NCI-H1048 (cell line): ENCODE measurements at regions not wholly inside any gene's neighbourhood (a gene's known extent, or its start where the extent isn't known, plus 50 kb on each side); places are given as distances from the start of the nearest gene placed in this dataset.

Experiments
- DNase-seq: peaks from one replicate; lab custom pipeline; 2025; lab: John Stamatoyannopoulos, UW

- no peak for DNase-seq
Observed at GRCh38 chr20:63128367-63128766, 87.6 kb downstream of the YTHDF1 start.

DNA sequence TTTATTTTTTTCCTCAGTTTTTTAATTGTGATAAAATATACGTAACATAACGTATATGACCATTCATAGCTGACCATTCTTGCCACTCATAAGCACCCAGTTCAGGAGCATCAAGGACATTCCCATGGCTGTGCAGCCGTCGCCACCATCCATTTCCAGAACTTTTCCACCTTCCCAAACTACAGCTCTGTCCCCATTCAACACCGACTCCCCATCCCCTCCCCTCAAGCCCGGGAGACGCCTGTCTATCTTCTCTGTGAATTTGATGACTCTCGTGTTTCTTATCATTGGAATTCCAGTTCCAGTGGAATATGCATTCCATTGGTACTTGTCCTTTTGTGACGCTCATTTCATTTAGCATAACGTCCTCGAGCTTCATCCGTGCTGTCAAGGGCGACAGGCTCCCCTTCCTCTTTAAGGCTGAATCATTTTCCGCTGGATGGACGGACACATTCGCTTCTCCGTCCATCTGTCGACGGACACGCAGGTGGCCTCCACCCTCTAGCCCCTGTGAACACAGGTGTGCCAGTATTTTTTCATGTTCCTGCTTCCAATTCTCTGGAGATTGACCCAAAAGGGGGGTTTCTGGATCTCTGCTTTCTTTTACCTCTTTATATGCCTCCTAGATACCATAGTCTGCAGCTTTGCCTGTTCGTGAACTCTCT lies 88.1 kb downstream of the YTHDF1 start:
- no peak for DNase-seq

DNA sequence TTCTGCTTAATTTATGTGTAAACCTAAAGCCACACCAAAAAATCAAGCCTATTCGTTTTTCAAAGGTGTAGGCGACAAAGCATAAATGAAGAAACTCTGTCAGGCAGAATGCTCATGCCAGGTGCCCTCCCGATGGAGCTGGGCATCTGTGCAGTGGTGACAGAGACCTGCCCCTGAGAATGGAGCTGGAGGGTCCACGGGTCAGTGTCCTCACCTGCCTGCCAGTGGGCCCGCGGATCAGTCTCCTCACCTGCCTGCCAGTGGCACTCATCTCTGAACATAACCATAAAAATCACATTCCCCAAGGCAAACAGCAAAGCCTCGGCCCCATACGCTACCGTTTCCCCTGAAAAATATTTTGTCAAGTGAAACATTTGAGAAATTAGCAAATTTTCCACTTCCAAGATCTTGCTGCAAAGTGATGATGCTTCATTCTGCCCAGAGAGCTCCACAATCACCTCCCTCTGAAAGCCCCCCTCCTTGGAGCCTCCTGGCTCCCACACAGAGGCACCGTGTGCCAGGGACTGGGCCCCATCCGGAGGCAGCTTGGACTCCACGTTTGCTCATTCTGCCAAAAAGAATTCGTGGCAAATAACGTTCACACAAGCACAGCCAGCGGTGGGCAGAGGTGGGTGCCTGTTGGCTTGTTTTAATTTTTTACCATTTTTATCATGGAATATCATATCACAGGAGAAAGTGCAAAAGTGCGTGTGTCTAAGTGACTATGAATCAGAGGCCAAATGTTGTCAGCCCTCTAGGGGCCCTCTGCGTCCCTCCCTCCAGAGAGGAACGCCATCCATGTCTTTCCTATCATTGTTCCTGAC lies 88.8 kb downstream of the YTHDF1 start:
- DNase-seq = no peak

DNA sequence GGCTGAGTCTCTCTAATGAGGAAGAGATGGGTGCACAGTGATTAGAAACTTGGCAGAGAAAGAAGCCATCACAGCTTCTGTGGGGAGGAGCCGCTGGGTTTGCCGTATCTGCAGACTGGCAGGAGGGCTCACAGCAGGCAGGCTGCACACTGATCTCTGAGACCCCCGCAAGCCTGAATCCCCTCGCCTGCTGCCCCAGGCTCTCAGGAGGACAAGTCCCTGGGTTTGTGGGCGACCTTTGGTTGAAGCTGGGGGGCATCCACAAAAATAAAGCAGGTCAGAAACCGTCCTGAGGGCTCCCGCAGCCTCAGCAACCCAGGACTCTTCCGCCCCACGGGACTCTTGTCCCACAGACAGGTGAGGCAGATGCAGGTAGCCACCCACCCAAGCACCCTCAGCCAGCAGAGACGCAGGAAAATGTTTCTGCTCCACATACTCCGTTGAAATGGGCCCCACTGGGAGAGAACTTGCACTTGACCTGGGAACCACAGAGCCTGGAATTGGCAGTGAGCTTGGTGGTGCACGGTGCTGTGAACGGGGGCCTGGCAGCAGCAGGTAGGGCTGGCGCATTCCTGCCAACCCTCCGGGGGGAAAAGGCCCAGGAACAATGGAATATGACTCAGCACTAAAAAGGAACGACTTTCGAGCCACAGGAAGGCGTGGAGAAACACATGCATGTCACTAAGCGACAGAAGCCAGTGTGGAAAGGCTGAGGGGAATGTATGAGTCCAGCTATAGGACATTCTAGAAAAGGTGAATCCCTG lies 89.9 kb downstream of the YTHDF1 start:
- DNase-seq = no peak

DNA sequence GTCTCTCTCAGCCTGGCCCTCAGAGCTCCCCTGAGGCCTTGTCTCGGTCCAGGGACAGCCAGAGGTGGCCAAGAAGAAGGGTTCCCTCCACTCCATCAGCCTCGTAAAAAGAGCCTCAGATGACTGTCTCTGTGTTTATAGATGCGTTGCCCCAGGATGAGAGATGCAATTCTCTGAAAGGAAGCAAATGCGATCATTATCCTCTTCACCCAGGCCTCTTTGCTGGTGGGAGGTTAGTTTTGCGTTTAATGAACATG lies 90.4 kb downstream of the YTHDF1 start:
- DNase-seq = no peak

- no peak for DNase-seq
Observed at GRCh38 chr20:63124782-63125580, 91.0 kb downstream of the YTHDF1 start.

GRCh38 chr20:63124092-63124781 lies 91.7 kb downstream of the YTHDF1 start:
- no peak for DNase-seq

- no peak for DNase-seq
Observed at GRCh38 chr20:63123331-63123741, 92.6 kb downstream of the YTHDF1 start.

DNA sequence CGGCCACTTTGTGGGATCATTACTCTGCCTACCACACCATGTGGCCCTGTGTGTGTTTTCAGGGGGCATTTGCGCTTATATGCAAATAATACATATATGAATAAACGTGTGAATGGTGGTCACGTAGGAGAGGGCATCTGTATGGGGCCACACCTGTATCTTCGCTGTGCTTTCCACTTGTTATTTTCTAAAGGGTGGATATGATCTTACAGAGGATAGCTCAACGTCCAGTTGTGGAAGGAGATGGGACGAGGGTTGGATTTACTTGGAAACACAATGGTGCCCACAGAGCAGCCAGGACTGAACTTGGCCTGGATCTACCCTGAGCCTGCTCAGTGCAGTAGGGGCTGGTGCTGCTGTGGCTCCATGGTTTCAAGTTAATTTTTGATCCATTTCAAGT lies 93.3 kb downstream of the YTHDF1 start:
- DNase-seq = no peak

DNA sequence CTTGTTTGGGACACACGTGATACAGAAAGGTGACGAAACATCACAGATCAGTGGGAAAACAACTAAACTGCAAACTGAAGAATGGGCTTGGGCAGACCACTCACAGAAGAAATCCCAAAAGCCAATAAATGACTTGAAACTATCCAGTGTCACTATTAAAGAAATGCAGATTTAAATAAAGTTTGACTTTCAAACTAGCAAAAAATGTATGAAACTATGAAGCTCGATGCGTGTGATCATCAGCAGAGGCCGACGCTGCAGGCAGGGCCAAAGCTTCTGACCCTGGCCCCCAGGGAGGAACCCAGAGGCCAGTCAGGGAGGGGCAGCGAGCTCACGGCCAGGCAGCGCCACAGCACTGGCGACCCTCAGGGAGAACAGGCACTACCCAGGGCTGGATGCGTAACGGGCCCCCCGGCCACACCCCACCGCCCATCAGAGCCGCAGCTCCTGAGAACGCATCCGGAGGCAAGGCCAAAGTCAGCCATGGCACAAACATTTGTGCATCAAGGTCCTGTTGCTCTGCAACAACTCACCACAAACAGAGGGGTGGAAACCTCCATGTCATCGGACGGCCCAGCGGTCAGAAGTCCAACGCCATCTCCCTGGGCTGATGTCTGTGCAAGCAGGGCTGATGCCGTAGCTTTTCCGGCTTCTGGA lies 94.1 kb downstream of the YTHDF1 start:
- DNase-seq = no peak

DNA sequence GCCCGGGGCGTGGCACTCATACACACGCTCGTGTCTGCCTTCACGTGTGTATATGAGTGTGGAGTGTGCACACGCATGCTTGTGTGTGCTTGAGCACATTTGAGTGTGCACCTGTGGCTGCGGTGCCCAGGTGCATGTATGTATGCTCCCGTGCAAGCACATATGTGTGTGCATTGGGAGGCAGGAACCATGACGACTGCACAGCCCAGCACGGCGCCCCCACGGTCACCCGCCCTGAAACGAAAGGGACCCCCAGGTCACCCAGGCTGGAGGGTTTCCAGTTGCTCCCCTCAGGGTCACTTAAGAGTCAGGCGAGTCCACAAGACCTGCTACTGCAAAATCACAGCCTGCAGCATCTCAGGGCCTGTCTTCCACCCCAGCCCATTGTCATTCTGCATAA lies 94.7 kb downstream of the YTHDF1 start:
- no peak for DNase-seq

DNA sequence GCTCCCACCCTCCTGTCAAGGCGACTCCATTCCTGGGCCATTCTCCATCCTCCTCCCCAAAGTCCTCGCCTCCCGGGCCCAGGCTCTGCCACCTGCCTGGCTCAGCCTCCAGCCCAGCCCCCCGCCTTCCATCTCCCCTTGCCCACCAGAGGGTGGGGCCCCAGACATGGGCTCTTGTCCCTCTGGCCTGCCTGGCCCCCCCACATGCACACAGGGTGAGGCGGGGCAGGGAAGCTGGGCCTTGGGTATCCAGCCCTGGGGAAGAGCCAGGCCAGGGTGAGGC lies 95.2 kb downstream of the YTHDF1 start:
- DNase-seq = no peak

- DNase-seq = no peak
Observed at GRCh38 chr20:63119963-63120807, 95.7 kb downstream of the YTHDF1 start.

GRCh38 chr20:63119121-63119962 lies 96.6 kb downstream of the YTHDF1 start:
- no peak for DNase-seq

- DNase-seq = no peak
Observed at GRCh38 chr20:63118303-63119120, 97.4 kb downstream of the YTHDF1 start.

GRCh38 chr20:63117661-63118302 lies 98.1 kb downstream of the YTHDF1 start:
- DNase-seq = no peak

DNA sequence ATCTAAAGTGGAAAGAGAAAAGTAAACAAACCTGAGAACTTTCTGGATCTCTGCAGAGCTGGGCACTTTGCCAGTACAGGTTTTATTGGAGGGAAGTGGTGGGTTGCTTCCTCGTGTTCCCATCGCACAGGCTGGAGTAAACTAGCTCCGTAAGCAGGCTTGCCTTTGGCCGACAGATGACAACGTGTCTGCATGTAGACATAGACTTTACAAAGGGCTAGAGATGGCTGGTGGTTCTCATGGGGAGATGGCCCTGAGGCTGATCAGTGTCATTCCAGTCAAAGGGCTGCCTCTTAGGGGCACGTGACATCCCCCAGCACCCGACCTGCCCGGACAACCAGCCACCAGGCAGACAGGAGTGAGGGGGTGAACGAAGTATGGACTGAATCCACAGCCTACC lies 98.8 kb downstream of the YTHDF1 start:
- no peak for DNase-seq

DNA sequence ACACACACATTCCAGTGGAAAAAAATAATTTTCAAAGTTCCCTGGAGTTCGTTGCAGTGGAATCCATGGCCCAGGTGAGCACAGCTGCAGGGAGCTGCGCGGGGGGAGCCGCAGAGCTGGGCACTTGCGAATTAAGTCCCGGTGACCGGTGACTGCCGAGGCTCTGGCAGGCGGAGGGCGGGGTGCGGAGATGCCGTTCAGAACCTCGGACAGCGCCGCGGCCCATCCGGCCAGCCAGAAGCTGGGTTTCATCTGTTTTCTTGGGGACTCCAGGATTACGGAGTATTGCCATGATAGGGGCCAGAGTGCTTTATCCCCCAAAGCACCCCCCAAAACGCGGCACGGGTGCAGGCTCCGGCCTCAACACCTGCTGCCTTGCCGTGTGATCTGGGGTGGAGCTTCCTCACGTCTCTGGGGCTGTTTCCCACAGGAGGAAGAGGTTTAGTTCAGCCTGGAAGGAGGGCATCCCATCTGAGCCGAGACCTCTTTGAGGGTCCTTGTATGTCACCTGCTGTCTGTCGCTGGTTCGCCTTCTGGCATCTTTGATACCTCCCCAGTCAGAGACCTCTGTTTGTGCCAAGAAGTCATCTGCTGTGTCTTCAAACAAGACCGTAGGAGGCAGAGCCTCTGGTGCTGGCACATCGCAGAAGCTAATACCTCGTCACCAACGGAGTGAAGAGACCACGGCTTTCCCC lies 99.4 kb downstream of the YTHDF1 start:
- DNase-seq = no peak
